ENCODE measurements at regions not wholly inside any gene's neighbourhood (a gene's known extent, or its start where the extent isn't known, plus 50 kb on each side); places are given as distances from the start of the nearest gene placed in this dataset.

DNA sequence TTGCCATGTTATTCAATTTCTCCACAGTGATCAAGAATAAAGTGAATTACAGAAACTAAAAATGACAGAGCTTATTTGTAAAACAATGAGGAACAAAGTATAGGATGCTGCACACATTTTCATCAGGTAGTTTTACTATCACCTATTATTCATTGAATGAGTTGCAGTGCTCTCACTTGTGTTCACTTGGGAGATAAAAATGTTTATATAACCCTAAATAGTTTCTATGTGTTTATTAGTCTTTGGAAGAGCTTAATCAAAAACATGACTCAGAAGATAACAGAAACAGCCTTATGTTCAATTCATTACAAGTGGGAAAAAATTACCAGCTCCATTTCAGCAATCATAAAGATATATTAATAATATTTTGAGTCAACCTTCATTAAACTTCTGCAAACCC lies 796.2 kb downstream of the SLITRK1 start:
- Histone ChIP-seq H3K4me2 (no peak overlapping the region), H3K4me1 (ENCODE audit: insufficient read depth) (no peaks in the 10 kb centered on the region), H3K79me2 (replicated peaks; ENCODE audit: insufficient read depth) (no peaks in the 10 kb centered on the region), H3K36me3 (ENCODE audit: insufficient read depth) (no peaks in the 10 kb centered on the region), H2AFZ (no peak overlapping the region), H3K27ac (ENCODE audit: low read depth) (no peak overlapping the region), H3K4me3 (no peak overlapping the region), H3K27me3 (ENCODE audit: insufficient read depth) (no peaks in the 10 kb centered on the region), H4K20me1 (replicated peaks; ENCODE audit: insufficient read depth) (no peaks in the 10 kb centered on the region), H3K9me2 (ENCODE audit: insufficient read depth) (no peaks in the 10 kb centered on the region), H3F3A (replicated peaks; ENCODE audit: low read depth) (no peaks in the 10 kb centered on the region)
- ATAC-seq (no peak), DNase-seq (ENCODE audit: low spot score) (no peak)
- peaks cover 40% of the 10 kb centered on the region for H3K9me3 Mint-ChIP-seq
- TF ChIP-seq, protein P1, sequence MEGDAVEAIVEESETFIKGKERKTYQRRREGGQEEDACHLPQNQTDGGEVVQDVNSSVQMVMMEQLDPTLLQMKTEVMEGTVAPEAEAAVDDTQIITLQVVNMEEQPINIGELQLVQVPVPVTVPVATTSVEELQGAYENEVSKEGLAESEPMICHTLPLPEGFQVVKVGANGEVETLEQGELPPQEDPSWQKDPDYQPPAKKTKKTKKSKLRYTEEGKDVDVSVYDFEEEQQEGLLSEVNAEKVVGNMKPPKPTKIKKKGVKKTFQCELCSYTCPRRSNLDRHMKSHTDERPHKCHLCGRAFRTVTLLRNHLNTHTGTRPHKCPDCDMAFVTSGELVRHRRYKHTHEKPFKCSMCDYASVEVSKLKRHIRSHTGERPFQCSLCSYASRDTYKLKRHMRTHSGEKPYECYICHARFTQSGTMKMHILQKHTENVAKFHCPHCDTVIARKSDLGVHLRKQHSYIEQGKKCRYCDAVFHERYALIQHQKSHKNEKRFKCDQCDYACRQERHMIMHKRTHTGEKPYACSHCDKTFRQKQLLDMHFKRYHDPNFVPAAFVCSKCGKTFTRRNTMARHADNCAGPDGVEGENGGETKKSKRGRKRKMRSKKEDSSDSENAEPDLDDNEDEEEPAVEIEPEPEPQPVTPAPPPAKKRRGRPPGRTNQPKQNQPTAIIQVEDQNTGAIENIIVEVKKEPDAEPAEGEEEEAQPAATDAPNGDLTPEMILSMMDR (conservative IDR thresholded peaks at IDR 0.05; ENCODE audit: low read depth in 2 of 2): no peak
- TF ChIP-seq EZH2 (IDR thresholded peaks at IDR 0.05; ENCODE audit: low read depth, unreplicated experiment): no peak
- no peak for TF ChIP-seq JUNB (IDR thresholded peaks at IDR 0.05; ENCODE audit: unreplicated experiment)
- TF ChIP-seq, protein P2, sequence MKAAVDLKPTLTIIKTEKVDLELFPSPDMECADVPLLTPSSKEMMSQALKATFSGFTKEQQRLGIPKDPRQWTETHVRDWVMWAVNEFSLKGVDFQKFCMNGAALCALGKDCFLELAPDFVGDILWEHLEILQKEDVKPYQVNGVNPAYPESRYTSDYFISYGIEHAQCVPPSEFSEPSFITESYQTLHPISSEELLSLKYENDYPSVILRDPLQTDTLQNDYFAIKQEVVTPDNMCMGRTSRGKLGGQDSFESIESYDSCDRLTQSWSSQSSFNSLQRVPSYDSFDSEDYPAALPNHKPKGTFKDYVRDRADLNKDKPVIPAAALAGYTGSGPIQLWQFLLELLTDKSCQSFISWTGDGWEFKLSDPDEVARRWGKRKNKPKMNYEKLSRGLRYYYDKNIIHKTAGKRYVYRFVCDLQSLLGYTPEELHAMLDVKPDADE (IDR thresholded peaks at IDR 0.05): no peak
- no peak for TF ChIP-seq CREB1 (CRISPR knock-in tag; IDR thresholded peaks at IDR 0.05; ENCODE audit: low read depth)
- no peak for TF ChIP-seq ZNF331 (CRISPR knock-in tag; IDR thresholded peaks at IDR 0.05; ENCODE audit: low read depth)
- H3K27me3 Mint-ChIP-seq (ENCODE audit: insufficient read depth, low read depth, poor library complexity): no peaks in the 10 kb centered on the region
- no peaks in the 10 kb centered on the region for H3K4me1 Mint-ChIP-seq
- peaks cover 26% of the 10 kb centered on the region for H3K36me3 Mint-ChIP-seq (ENCODE audit: low read depth)
- H3K27ac Mint-ChIP-seq: no peak overlapping the region
- no peak overlapping the region for H3K4me3 Mint-ChIP-seq

DNA sequence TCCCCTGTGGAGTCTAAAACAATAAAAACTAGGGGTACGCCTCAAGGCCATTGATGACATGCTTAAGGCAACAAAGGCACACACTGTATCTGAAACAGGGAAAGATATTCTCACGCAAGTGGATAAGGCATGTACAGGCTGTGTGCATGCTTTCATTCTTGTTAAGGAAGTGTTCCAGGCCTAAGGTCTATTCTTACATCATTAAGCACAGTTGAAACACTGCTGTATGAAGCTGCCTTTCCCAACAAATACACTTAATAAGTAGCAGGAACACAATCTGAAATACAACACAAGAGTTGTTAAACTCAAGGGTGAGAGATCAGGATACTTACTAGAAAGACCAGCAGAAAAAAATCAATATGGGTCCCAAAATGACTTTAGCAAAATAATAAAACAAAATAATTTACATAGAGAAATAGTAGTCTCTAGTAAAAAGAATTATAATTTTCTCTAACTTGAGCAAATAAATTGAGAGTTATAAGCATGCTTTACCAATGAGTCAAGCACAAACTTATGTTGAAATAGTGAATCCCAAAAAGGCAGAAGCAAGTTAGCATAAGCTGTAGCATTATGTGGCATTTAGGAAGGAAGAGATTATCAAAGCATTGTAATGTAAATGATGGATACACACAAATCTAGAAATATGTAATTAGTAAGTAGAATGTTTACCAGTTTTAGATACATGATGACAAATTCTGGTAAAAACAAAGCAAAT lies 796.9 kb downstream of the SLITRK1 start:
- Histone ChIP-seq H3K36me3 (ENCODE audit: insufficient read depth) (no peaks in the 10 kb centered on the region), H3K4me2 (no peak overlapping the region), H3K4me3 (no peak overlapping the region), H3K27me3 (ENCODE audit: insufficient read depth) (no peaks in the 10 kb centered on the region), H3K27ac (ENCODE audit: low read depth) (no peak overlapping the region), H4K20me1 (replicated peaks; ENCODE audit: insufficient read depth) (no peaks in the 10 kb centered on the region), H3K9me2 (ENCODE audit: insufficient read depth) (no peaks in the 10 kb centered on the region), H2AFZ (no peak overlapping the region), H3K79me2 (replicated peaks; ENCODE audit: insufficient read depth) (no peaks in the 10 kb centered on the region), H3K4me1 (ENCODE audit: insufficient read depth) (no peaks in the 10 kb centered on the region), H3F3A (replicated peaks; ENCODE audit: low read depth) (no peaks in the 10 kb centered on the region)
- H3K27ac Mint-ChIP-seq: no peak overlapping the region
- H3K9me3 Mint-ChIP-seq: peaks cover 33% of the 10 kb centered on the region
- no peaks in the 10 kb centered on the region for H3K27me3 Mint-ChIP-seq (ENCODE audit: insufficient read depth, low read depth, poor library complexity)
- H3K4me3 Mint-ChIP-seq: no peak overlapping the region
- H3K4me1 Mint-ChIP-seq: no peaks in the 10 kb centered on the region
- no peak for DNase-seq (ENCODE audit: low spot score)
- no peak for ATAC-seq
- H3K36me3 Mint-ChIP-seq (ENCODE audit: low read depth): peaks cover 19% of the 10 kb centered on the region
- TF ChIP-seq ZNF331 (CRISPR knock-in tag; IDR thresholded peaks at IDR 0.05; ENCODE audit: low read depth) (no peak), JUNB (IDR thresholded peaks at IDR 0.05; ENCODE audit: unreplicated experiment) (no peak), ZNF114 (CRISPR knock-in tag; IDR thresholded peaks at IDR 0.05) (no peak), EZH2 (IDR thresholded peaks at IDR 0.05; ENCODE audit: low read depth, unreplicated experiment) (no peak), NANOG (IDR thresholded peaks at IDR 0.05; ENCODE audit: borderline replicate concordance) (no peak), POLR2AphosphoS5 (IDR thresholded peaks at IDR 0.05; ENCODE audit: low read depth) (no peak)
- TF ChIP-seq, protein P2 (IDR thresholded peaks at IDR 0.05): no peak
- TF ChIP-seq, protein P3, sequence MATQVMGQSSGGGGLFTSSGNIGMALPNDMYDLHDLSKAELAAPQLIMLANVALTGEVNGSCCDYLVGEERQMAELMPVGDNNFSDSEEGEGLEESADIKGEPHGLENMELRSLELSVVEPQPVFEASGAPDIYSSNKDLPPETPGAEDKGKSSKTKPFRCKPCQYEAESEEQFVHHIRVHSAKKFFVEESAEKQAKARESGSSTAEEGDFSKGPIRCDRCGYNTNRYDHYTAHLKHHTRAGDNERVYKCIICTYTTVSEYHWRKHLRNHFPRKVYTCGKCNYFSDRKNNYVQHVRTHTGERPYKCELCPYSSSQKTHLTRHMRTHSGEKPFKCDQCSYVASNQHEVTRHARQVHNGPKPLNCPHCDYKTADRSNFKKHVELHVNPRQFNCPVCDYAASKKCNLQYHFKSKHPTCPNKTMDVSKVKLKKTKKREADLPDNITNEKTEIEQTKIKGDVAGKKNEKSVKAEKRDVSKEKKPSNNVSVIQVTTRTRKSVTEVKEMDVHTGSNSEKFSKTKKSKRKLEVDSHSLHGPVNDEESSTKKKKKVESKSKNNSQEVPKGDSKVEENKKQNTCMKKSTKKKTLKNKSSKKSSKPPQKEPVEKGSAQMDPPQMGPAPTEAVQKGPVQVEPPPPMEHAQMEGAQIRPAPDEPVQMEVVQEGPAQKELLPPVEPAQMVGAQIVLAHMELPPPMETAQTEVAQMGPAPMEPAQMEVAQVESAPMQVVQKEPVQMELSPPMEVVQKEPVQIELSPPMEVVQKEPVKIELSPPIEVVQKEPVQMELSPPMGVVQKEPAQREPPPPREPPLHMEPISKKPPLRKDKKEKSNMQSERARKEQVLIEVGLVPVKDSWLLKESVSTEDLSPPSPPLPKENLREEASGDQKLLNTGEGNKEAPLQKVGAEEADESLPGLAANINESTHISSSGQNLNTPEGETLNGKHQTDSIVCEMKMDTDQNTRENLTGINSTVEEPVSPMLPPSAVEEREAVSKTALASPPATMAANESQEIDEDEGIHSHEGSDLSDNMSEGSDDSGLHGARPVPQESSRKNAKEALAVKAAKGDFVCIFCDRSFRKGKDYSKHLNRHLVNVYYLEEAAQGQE (IDR thresholded peaks at IDR 0.05; ENCODE audit: unreplicated experiment): no peak
- TF ChIP-seq, protein P1 (conservative IDR thresholded peaks at IDR 0.05; ENCODE audit: low read depth in 2 of 2): no peak
